Smooth muscle cell (in vitro differentiated cells): ENCODE measurements at regions not wholly inside any gene's neighbourhood (a gene's known extent, or its start where the extent isn't known, plus 50 kb on each side); places are given as distances from the start of the nearest gene placed in this dataset.
A peak's percentile ranks its signal among the peaks of the same experiment; 100 is the strongest.

Source experiments
- DNase-seq: peaks from one replicate; lab custom pipeline; 2025; ENCODE audit not compliant: unreplicated experiment; lab: John Stamatoyannopoulos, UW
- H2AFZ ChIP-seq: fragments of 200-600 bp; sonication (generic); 2 replicates; pipeline ENCODE4 v1.6.0; 2016; ENCODE audit warnings: antibody characterized with exemption, low read depth, mild to moderate bottlenecking
- H3F3A ChIP-seq: fragments of 200-600 bp; sonication (generic); 2 replicates; pipeline ENCODE4 v1.6.0; 2017; ENCODE audit warnings: antibody characterized with exemption, low read depth
- H3K27ac ChIP-seq: fragments of 200-600 bp; sonication (generic); 2 replicates; pipeline ENCODE4 v1.5.1; 2016; ENCODE audit warnings: low read depth, mild to moderate bottlenecking
- H3K27me3 ChIP-seq: fragments of 200-600 bp; sonication (generic); 2 replicates; pipeline ENCODE4 v1.6.1; 2016; ENCODE audit warnings: low read depth, mild to moderate bottlenecking
- H3K36me3 ChIP-seq: fragments of 200-600 bp; sonication (generic); 2 replicates; pipeline ENCODE4 v1.5.1; 2016; ENCODE audit warnings: low read depth
- H3K4me1 ChIP-seq: fragments of 200-600 bp; sonication (generic); 2 replicates; pipeline ENCODE4 v1.5.1; 2016; ENCODE audit warnings: low read depth
- H3K4me2 ChIP-seq: fragments of 200-600 bp; sonication (generic); 2 replicates; pipeline ENCODE4 v1.6.0; 2016; ENCODE audit warnings: mild to moderate bottlenecking
- H3K4me3 ChIP-seq: fragments of 200-600 bp; sonication (generic); 2 replicates; pipeline ENCODE4 v1.5.1; 2016; ENCODE audit warnings: mild to moderate bottlenecking
- H3K79me2 ChIP-seq: fragments of 200-600 bp; sonication (generic); 2 replicates; pipeline ENCODE4 v1.6.0; 2016; ENCODE audit warnings: low read depth, mild to moderate bottlenecking
- H3K9ac ChIP-seq: fragments of 200-600 bp; sonication (generic); 2 replicates; pipeline ENCODE4 v1.6.0; 2016; ENCODE audit warnings: low read depth
- H3K9me3 ChIP-seq: fragments of 200-600 bp; sonication (generic); replicated peaks from 2 replicates; pipeline ENCODE4 v1.5.1; 2016; ENCODE audit warnings: low read depth
- H4K20me1 ChIP-seq: fragments of 200-600 bp; sonication (generic); 2 replicates; pipeline ENCODE4 v1.6.0; 2016; ENCODE audit warnings: low read depth
- WGBS: methylation state at CpG from one replicate; pipeline ENCODE4 v1.1.7; 2016; ENCODE audit warnings: low lambda C conversion rate; 5-methylcytosine and 5-hydroxymethylcytosine counted together
- TF ChIP-seq, protein P1 (sequence below): fragments of 200-600 bp; sonication (generic); IDR thresholded peaks from 2 replicates; pipeline ENCODE4 v1.5.1; 2017; ENCODE audit warnings: borderline replicate concordance, mild to moderate bottlenecking, antibody characterized with exemption; ENCODE audit not compliant: insufficient read depth, poor library complexity, severe bottlenecking

DNA sequence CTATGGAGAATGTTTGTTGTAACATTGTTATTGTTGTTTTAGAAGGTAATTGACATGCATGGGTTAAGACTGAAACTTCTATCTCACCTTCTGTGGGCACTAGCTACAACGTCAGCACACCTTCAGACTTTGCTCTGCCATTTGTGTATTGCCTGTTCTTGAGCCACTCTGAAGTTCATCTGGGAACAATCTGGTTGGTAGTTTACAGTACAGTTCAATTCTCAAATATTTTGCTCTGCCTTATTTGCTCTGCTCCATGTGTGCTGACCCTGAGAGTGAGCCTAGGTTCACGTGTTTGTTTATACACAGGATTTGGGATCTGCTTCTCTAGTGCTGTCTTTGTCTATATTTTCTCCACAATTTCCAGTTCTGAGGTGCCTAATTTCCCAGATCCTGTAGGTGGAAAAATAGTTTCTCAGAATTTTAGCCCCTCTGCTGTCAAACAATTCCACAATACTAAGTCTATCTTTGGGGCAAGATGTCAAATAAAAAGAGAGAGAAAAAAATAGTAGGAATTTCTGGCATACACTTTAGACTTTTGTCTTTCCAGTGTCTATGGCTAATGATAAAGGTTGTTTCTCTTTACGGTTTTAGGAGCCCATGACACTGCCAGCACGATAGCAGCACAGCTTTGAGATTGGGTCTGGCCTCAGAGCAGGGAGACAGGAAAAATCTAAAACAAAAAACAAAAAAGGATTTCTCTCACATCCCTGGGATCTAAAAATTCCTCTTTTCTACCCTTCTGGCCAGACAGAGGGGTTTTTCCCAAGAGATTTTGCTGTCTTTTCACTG, 721.4 kb downstream of the VGLL3 start:
- Histone ChIP-seq H2AFZ (peak overlapping the region; percentile 21), H3K4me2 (no peak overlapping the region), H4K20me1 (no peaks in the 10 kb centered on the region), H3K4me1 (peaks cover 16% of the 10 kb centered on the region), H3K4me3 (no peak overlapping the region), H3K27me3 (no peaks in the 10 kb centered on the region), H3K36me3 (no peaks in the 10 kb centered on the region), H3K9ac (no peak overlapping the region), H3K79me2 (no peaks in the 10 kb centered on the region), H3K9me3 (no peaks in the 10 kb centered on the region), H3F3A (no peaks in the 10 kb centered on the region), H3K27ac (no peak overlapping the region)
- 89% methylated on average over 4 of the region's 4 CpGs for WGBS
- TF ChIP-seq, protein P1, sequence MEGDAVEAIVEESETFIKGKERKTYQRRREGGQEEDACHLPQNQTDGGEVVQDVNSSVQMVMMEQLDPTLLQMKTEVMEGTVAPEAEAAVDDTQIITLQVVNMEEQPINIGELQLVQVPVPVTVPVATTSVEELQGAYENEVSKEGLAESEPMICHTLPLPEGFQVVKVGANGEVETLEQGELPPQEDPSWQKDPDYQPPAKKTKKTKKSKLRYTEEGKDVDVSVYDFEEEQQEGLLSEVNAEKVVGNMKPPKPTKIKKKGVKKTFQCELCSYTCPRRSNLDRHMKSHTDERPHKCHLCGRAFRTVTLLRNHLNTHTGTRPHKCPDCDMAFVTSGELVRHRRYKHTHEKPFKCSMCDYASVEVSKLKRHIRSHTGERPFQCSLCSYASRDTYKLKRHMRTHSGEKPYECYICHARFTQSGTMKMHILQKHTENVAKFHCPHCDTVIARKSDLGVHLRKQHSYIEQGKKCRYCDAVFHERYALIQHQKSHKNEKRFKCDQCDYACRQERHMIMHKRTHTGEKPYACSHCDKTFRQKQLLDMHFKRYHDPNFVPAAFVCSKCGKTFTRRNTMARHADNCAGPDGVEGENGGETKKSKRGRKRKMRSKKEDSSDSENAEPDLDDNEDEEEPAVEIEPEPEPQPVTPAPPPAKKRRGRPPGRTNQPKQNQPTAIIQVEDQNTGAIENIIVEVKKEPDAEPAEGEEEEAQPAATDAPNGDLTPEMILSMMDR = no peak
- DNase-seq = no peak

DNA sequence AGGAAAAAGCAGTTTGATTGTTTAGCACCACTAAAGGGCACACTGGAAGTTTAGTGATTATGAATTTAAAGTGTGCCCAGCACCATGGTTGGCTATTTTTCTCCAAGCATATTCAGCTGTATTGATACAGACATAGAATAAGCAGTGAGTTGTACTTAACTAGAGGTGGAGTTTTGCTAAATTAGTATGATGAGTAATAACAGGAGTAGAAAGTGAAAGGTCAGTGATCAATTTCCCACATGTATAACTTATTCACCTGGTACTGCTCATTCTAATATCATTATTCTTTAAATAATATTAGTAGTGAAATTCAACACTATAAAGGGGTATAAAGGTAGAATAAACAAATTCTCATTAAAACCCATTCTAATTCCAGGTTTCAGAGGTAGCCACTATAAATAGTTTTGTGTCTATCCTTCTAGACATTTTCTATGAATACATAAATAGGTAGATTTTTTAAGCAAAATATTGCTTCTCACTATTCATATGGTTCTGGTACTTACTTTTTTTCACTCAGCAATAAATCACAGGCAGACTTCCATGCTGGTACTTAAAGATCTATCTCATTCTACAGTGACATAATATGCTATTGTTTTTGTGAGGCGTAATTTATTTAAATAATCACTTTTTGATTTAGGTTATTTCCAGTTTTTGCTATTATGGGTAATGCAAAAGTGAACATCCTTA, 732.9 kb downstream of the VGLL3 start:
- no peak overlapping the region for H3K27ac ChIP-seq
- H3K4me1 ChIP-seq = no peaks in the 10 kb centered on the region
- no peaks in the 10 kb centered on the region for H3K27me3 ChIP-seq
- H3K79me2 ChIP-seq = no peaks in the 10 kb centered on the region
- 94% methylated on average over 1 of the region's 1 CpG for WGBS
- TF ChIP-seq, protein P1 = no peak
- H3K4me3 ChIP-seq = no peak overlapping the region
- H3K9me3 ChIP-seq = no peaks in the 10 kb centered on the region
- no peak overlapping the region for H2AFZ ChIP-seq
- no peaks in the 10 kb centered on the region for H3F3A ChIP-seq
- no peaks in the 10 kb centered on the region for H4K20me1 ChIP-seq
- DNase-seq = no peak
- no peak overlapping the region for H3K4me2 ChIP-seq
- H3K9ac ChIP-seq = no peak overlapping the region
- no peaks in the 10 kb centered on the region for H3K36me3 ChIP-seq

DNA sequence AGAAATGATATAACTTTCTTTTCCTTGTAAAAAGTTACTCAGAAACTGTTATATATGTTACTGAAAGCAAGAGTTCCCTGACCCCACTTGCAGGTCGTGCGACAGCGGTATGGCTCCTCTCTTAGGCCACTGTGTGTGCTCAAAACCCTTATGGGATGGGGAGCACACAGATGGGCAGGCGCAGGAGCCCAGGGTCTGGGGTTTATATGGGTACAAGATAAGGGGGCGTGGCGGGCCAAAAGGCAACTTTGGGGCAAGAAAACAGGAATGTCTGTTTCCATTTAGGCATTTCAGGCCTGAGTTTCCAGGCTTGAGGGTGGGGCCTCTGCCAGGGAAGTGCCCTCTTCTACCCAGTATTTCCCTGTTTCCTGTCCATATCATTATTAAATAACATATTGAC, 736.5 kb downstream of the VGLL3 start:
- WGBS = 94% methylated on average over 6 of the region's 6 CpGs
- no peaks in the 10 kb centered on the region for H3K36me3 ChIP-seq

More for the DNA sequence above, 736.5 kb downstream of the VGLL3 start:
- H3K9ac ChIP-seq = no peak overlapping the region
- H3K27ac ChIP-seq = no peak overlapping the region
- no peak for DNase-seq
- H3K27me3 ChIP-seq = no peaks in the 10 kb centered on the region
- no peaks in the 10 kb centered on the region for H3K79me2 ChIP-seq
- no peaks in the 10 kb centered on the region for H3F3A ChIP-seq
- TF ChIP-seq, protein P1 = no peak
- H3K9me3 ChIP-seq = no peaks in the 10 kb centered on the region
- H2AFZ ChIP-seq = no peak overlapping the region
- H3K4me2 ChIP-seq = no peak overlapping the region
- no peaks in the 10 kb centered on the region for H4K20me1 ChIP-seq
- no peak overlapping the region for H3K4me3 ChIP-seq
- no peaks in the 10 kb centered on the region for H3K4me1 ChIP-seq
